ENCODE measurements at regions not wholly inside any gene's neighbourhood (a gene's known extent, or its start where the extent isn't known, plus 50 kb on each side); places are given as distances from the start of the nearest gene placed in this dataset.

DNA sequence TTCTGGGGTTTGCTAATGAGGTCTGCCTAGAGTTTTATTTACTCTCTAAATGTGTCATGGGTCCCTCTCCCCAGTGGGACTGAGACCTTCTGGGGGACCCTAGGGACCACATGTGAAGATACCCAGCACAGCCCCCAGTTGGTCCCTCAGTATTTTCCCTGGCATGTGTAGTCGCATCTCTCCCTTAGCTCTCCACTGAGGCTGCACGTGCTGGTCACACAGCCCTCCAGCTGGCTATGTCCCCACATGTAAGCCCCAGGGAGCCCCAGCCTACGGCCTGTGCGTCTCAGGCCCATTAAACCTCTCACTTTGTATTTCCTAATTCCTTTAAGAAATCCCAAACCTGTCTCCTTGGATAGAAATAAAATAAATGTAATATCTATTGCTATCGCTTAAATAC, 189.6 kb upstream of the TSHZ3 start:
- Mint-ChIP-seq H3K27ac (ENCODE audit: unreplicated experiment) (no peak overlapping the region), H3K27me3 (ENCODE audit: low read depth) (peaks cover 7% of the 10 kb centered on the region), H3K36me3 (ENCODE audit: low read depth) (no peaks in the 10 kb centered on the region), H3K9me3 (ENCODE audit: low read depth) (peaks cover 6% of the 10 kb centered on the region), H3K4me1 (ENCODE audit: low read depth) (no peaks in the 10 kb centered on the region), H3K4me3 (ENCODE audit: unreplicated experiment) (no peak overlapping the region)
- no peak for DNase-seq (ENCODE audit: low spot score)
- no peak for TF ChIP-seq CTCF (IDR thresholded peaks at IDR 0.05)

DNA sequence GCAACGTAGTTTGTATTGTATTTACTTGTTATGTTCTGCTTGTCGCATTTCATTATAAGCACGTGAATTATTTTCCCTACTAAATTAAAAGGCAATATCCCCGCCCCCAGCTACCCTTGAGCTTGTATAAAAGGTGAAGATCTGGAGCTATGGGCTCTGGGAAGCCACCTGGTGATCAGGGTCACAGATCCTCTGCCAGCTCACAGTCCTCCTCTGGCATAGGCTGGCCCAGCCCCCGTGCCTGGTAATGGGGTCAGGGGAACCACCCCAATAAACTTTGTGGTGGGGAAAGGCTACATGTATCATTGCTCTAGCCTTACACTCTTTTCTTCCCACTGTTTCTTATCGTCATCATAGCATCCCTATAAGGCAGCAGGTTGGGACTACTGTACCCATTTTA, 190.2 kb upstream of the TSHZ3 start:
- Mint-ChIP-seq H3K27ac (ENCODE audit: unreplicated experiment) (no peak overlapping the region), H3K4me3 (ENCODE audit: unreplicated experiment) (no peak overlapping the region), H3K4me1 (ENCODE audit: low read depth) (no peaks in the 10 kb centered on the region), H3K36me3 (ENCODE audit: low read depth) (no peaks in the 10 kb centered on the region), H3K9me3 (ENCODE audit: low read depth) (peaks cover 6% of the 10 kb centered on the region), H3K27me3 (ENCODE audit: low read depth) (peaks cover 7% of the 10 kb centered on the region)
- no peak for DNase-seq (ENCODE audit: low spot score)
- no peak for TF ChIP-seq CTCF (IDR thresholded peaks at IDR 0.05)

DNA sequence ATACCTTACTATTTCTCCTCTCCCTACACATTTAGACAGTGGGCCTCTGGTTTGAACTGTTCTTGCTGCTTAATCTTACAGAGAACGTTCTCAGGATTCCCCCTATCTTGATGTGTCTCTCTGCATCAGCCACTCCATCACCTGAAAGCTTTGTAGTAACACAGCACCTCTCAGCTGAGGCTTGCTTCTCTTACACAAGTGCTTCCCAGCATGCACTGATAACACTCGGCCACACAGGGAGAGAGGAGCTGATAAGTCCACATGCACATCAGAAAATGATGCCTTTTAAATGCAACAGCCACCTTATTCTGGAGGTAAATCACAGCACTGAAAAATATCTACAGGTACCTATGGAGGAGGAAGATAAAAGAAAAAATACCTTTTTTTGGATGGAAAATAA, 192.2 kb upstream of the TSHZ3 start:
- no peak for DNase-seq (ENCODE audit: low spot score)
- no peak for TF ChIP-seq CTCF (IDR thresholded peaks at IDR 0.05)
- no peaks in the 10 kb centered on the region for H3K4me1 Mint-ChIP-seq (ENCODE audit: low read depth)
- no peak overlapping the region for H3K4me3 Mint-ChIP-seq (ENCODE audit: unreplicated experiment)
- H3K27me3 Mint-ChIP-seq (ENCODE audit: low read depth): peaks cover 7% of the 10 kb centered on the region
- H3K27ac Mint-ChIP-seq (ENCODE audit: unreplicated experiment): no peak overlapping the region
- H3K36me3 Mint-ChIP-seq (ENCODE audit: low read depth): no peaks in the 10 kb centered on the region
- H3K9me3 Mint-ChIP-seq (ENCODE audit: low read depth): peaks cover 8% of the 10 kb centered on the region

- Mint-ChIP-seq H3K4me3 (ENCODE audit: unreplicated experiment) (no peak overlapping the region), H3K4me1 (ENCODE audit: low read depth) (no peaks in the 10 kb centered on the region), H3K9me3 (ENCODE audit: low read depth) (peaks cover 2% of the 10 kb centered on the region), H3K27ac (ENCODE audit: unreplicated experiment) (no peak overlapping the region), H3K27me3 (ENCODE audit: low read depth) (peaks cover 7% of the 10 kb centered on the region), H3K36me3 (ENCODE audit: low read depth) (no peaks in the 10 kb centered on the region)
- DNase-seq (ENCODE audit: low spot score): no peak
- no peak for TF ChIP-seq CTCF (IDR thresholded peaks at IDR 0.05)
Observed at GRCh38 chr19:31543456-31543855, 194.2 kb upstream of the TSHZ3 start.

DNA sequence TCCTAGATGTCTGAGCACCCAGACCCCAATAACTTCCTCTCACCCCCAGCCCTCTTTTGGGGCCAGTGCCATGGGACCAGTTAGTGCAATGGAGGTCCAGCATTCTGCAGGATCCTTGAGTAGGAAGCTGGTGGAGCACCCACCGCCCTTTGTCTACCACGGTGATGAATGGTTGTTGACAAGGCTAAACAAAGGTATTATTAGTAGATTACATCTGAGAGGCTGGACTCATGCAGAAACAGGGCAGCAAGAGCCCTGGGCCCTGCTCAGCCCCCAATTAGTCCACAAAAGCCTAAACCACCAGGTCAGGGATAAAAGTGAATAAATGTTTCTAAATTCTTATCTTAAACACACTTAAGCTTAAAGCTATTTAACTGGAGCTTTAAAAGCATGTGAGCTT, 196.5 kb upstream of the TSHZ3 start:
- Mint-ChIP-seq H3K27me3 (ENCODE audit: low read depth) (peaks cover 7% of the 10 kb centered on the region), H3K27ac (ENCODE audit: unreplicated experiment) (no peak overlapping the region), H3K36me3 (ENCODE audit: low read depth) (no peaks in the 10 kb centered on the region), H3K4me3 (ENCODE audit: unreplicated experiment) (no peak overlapping the region), H3K9me3 (ENCODE audit: low read depth) (peaks cover 2% of the 10 kb centered on the region), H3K4me1 (ENCODE audit: low read depth) (no peaks in the 10 kb centered on the region)
- no peak for DNase-seq (ENCODE audit: low spot score)
- no peak for TF ChIP-seq CTCF (IDR thresholded peaks at IDR 0.05)

All from chondrocyte (in vitro differentiated cells).